Loucy (cell line): ENCODE measurements at regions not wholly inside any gene's neighbourhood (a gene's known extent, or its start where the extent isn't known, plus 50 kb on each side); places are given as distances from the start of the nearest gene placed in this dataset.

ENCODE experiments used
- H2AFZ ChIP-seq: fragments of 200-600 bp; sonication (generic); 2 replicates; pipeline ENCODE4 v1.6.0; 2016; ENCODE audit warnings: antibody characterized with exemption, mild to moderate bottlenecking, low read length, moderate library complexity
- H3F3A ChIP-seq: fragments of 200-600 bp; 2 replicates; pipeline ENCODE4 v1.6.0; 2016; ENCODE audit warnings: antibody characterized with exemption, low read depth, mild to moderate bottlenecking
- H3K27me3 ChIP-seq: fragments of 200-600 bp; sonication (generic); 2 replicates; pipeline ENCODE4 v1.6.1; 2014; ENCODE audit warnings: low read length, mild to moderate bottlenecking; ENCODE audit not compliant: insufficient read depth, poor library complexity, severe bottlenecking
- H3K36me3 ChIP-seq: fragments of 200-600 bp; sonication (generic); 2 replicates; pipeline ENCODE4 v1.6.1; 2016; ENCODE audit warnings: low read length; ENCODE audit not compliant: insufficient read depth
- H3K4me1 ChIP-seq: fragments of 200-600 bp; sonication (generic); 2 replicates; pipeline ENCODE4 v1.5.1; 2014; ENCODE audit warnings: low read length, mild to moderate bottlenecking; ENCODE audit not compliant: insufficient read depth, poor library complexity, severe bottlenecking
- H3K4me2 ChIP-seq: fragments of 200-600 bp; sonication (generic); 2 replicates; pipeline ENCODE4 v1.6.0; 2014; ENCODE audit warnings: antibody characterized with exemption, low read length, low read depth, mild to moderate bottlenecking; ENCODE audit not compliant: poor library complexity, severe bottlenecking
- H3K4me3 ChIP-seq: fragments of 200-600 bp; sonication (generic); 2 replicates; pipeline ENCODE4 v1.5.1; 2014; ENCODE audit warnings: low read length, mild to moderate bottlenecking, mixed read lengths; ENCODE audit not compliant: poor library complexity, severe bottlenecking
- H3K79me2 ChIP-seq: fragments of 200-600 bp; sonication (generic); 2 replicates; pipeline ENCODE4 v1.6.1; 2014; ENCODE audit warnings: low read length; ENCODE audit not compliant: insufficient read depth
- H3K9ac ChIP-seq: fragments of 200-600 bp; sonication (generic); 2 replicates; pipeline ENCODE4 v1.6.0; 2014; ENCODE audit warnings: mild to moderate bottlenecking, low read depth, low read length, moderate library complexity; ENCODE audit not compliant: poor library complexity, severe bottlenecking
- H3K9me2 ChIP-seq: fragments of 200-600 bp; sonication (generic); replicated peaks from 2 replicates; pipeline ENCODE4 v1.6.1; 2016; ENCODE audit warnings: low read depth, low read length, mixed read lengths
- H3K9me3 ChIP-seq: fragments of 200-600 bp; sonication (generic); 2 replicates; pipeline ENCODE4 v1.6.1; 2014; ENCODE audit warnings: mild to moderate bottlenecking, antibody characterized with exemption, low read length, low read depth; ENCODE audit not compliant: insufficient read depth
- H4K20me1 ChIP-seq: fragments of 200-600 bp; sonication (generic); 2 replicates; pipeline ENCODE4 v1.6.0; 2014; ENCODE audit warnings: antibody characterized with exemption, low read length, mild to moderate bottlenecking; ENCODE audit not compliant: insufficient read depth, poor library complexity, severe bottlenecking
- EZH2phosphoT487 ChIP-seq: fragments of 200-600 bp; IDR thresholded peaks from 2 replicates; pipeline ENCODE4 v1.6.1; 2018; ENCODE audit warnings: antibody characterized with exemption, mild to moderate bottlenecking, moderate library complexity, borderline replicate concordance
- TF ChIP-seq, protein P1 (sequence below): fragments of 200-600 bp; sonication (generic); conservative IDR thresholded peaks from 2 replicates; pipeline ENCODE4 v1.5.1; 2014; ENCODE audit warnings: mild to moderate bottlenecking, antibody characterized with exemption, low read length

- no peaks in the 10 kb centered on the region for H4K20me1 ChIP-seq
- no peak overlapping the region for H3K4me2 ChIP-seq
- H3K9me2 ChIP-seq: no peaks in the 10 kb centered on the region
- no peaks in the 10 kb centered on the region for H3F3A ChIP-seq
- H3K27me3 ChIP-seq: peaks cover 8% of the 10 kb centered on the region
- no peaks in the 10 kb centered on the region for H3K36me3 ChIP-seq
- peaks cover 10% of the 10 kb centered on the region for H3K4me1 ChIP-seq
- TF ChIP-seq EZH2phosphoT487: no peak
- TF ChIP-seq, protein P1, sequence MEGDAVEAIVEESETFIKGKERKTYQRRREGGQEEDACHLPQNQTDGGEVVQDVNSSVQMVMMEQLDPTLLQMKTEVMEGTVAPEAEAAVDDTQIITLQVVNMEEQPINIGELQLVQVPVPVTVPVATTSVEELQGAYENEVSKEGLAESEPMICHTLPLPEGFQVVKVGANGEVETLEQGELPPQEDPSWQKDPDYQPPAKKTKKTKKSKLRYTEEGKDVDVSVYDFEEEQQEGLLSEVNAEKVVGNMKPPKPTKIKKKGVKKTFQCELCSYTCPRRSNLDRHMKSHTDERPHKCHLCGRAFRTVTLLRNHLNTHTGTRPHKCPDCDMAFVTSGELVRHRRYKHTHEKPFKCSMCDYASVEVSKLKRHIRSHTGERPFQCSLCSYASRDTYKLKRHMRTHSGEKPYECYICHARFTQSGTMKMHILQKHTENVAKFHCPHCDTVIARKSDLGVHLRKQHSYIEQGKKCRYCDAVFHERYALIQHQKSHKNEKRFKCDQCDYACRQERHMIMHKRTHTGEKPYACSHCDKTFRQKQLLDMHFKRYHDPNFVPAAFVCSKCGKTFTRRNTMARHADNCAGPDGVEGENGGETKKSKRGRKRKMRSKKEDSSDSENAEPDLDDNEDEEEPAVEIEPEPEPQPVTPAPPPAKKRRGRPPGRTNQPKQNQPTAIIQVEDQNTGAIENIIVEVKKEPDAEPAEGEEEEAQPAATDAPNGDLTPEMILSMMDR: no peak
- H3K9me3 ChIP-seq: no peaks in the 10 kb centered on the region
- H3K4me3 ChIP-seq: no peak overlapping the region
- no peaks in the 10 kb centered on the region for H3K79me2 ChIP-seq
- H2AFZ ChIP-seq: no peak overlapping the region
- H3K9ac ChIP-seq: no peak overlapping the region
These were observed 119.8 kb upstream of the SASH1 start for GRCh38 chr6:148222846-148223245.

DNA sequence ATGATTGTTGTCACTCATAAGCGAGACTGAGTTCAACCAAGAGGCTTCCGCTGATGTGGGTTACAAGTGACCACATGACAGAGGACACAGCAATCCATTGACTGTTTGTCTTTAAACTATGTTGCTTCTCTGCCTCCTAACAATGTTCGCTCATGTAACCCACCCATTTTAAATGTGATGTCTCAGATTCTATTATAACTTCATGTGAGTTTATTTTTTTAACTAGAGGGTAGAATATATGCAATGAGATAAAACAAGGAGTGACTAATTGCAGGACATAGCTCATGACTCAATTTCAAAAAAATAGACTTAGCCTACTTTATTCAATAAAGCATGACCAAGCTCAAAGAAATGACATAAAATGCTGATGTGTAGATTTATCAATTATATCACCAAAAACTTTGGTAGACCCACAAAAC, 119.2 kb upstream of the SASH1 start:
- H3K4me2 ChIP-seq: no peak overlapping the region
- H3K9me3 ChIP-seq: no peaks in the 10 kb centered on the region
- H3K79me2 ChIP-seq: no peaks in the 10 kb centered on the region
- no peak overlapping the region for H3K4me3 ChIP-seq
- H2AFZ ChIP-seq: no peak overlapping the region
- peaks cover 8% of the 10 kb centered on the region for H3K27me3 ChIP-seq
- peaks cover 10% of the 10 kb centered on the region for H3K4me1 ChIP-seq
- H3K9me2 ChIP-seq: no peaks in the 10 kb centered on the region
- H4K20me1 ChIP-seq: no peaks in the 10 kb centered on the region
- no peaks in the 10 kb centered on the region for H3F3A ChIP-seq
- TF ChIP-seq, protein P1: no peak
- TF ChIP-seq EZH2phosphoT487: no peak
- no peaks in the 10 kb centered on the region for H3K36me3 ChIP-seq
- no peak overlapping the region for H3K9ac ChIP-seq

DNA sequence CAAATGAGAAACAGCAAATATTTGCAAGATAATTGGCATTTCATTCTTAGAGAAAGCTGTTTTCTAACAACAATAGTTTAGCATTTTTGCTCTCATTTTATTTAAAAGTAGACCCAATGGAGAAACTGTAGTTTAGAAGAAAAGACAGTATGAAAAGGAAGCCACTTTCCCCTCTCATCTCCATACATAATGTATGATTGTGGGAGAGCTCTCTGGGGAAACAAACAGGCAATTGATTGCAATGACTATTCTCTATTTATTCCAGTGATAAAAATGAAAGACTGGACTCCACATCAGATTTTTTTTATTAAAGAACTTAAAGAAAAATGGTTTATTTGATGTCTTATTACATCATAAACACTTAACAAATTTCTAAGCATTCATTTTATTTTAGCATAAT, 116.8 kb upstream of the SASH1 start:
- Histone ChIP-seq H4K20me1 (no peaks in the 10 kb centered on the region), H3F3A (no peaks in the 10 kb centered on the region), H2AFZ (no peak overlapping the region), H3K4me2 (no peak overlapping the region), H3K9me3 (no peaks in the 10 kb centered on the region), H3K9ac (no peak overlapping the region), H3K4me1 (peaks cover 10% of the 10 kb centered on the region), H3K79me2 (no peaks in the 10 kb centered on the region), H3K36me3 (no peaks in the 10 kb centered on the region), H3K9me2 (no peaks in the 10 kb centered on the region), H3K4me3 (no peak overlapping the region), H3K27me3 (no peaks in the 10 kb centered on the region)
- TF ChIP-seq, protein P1: no peak
- no peak for TF ChIP-seq EZH2phosphoT487
